ENCODE measurements at regions not wholly inside any gene's neighbourhood (a gene's known extent, or its start where the extent isn't known, plus 50 kb on each side); places are given as distances from the start of the nearest gene placed in this dataset.

DNA sequence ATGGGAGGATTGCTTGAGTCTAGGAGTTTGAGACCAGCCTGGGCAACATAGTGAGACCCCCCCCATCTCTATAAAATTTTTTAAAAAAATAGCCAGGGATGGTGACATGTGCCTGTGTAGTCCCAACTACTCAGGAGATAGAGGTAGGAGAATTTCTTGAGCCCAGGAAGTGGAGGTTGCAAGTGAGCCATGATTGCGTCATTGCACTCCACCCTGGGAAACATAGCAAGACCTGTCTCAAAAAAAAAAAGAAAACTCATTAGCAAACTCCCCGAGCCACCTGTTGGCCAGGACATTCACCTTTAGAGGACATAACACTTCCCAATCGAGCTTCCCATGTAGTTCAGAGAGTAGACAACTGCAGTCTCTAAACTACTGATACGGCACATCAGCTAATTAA, 274.2 kb downstream of the ABCC12 start:
- Histone ChIP-seq H3K27me3 (ENCODE audit: control insufficient read depth, insufficient read depth, low read length) (no peaks in the 10 kb centered on the region), H3K4me3 (ENCODE audit: low read depth in 2 of 2, low read length in 2 of 2) (no peak overlapping the region), H3K36me3 (ENCODE audit: control insufficient read depth, insufficient read depth, low read length) (no peaks in the 10 kb centered on the region), H3K27ac (ENCODE audit: low read length) (no peak overlapping the region), H3K4me1 (ENCODE audit: control insufficient read depth, insufficient read depth, low read length) (no peaks in the 10 kb centered on the region), H3K9me3 (ENCODE audit: control insufficient read depth, insufficient read depth, low read depth, low read length) (no peaks in the 10 kb centered on the region)
- ChIA-PET POLR2A (no interaction called here), CTCF (no interaction called here)
- in situ Hi-C loops (cut with HindIII; ENCODE audit: low pct_unique_long_range_greater_than_20kb, low sequenced_read_pairs) (no loop called here), intact Hi-C loops (cut with micrococcal nuclease; ENCODE audit: unreplicated experiment) (no loop called here)
- DNase-seq (ENCODE audit: low read depth, low spot score) (no peak), ATAC-seq (no peak)
- TF ChIP-seq SIN3A (IDR thresholded peaks at IDR 0.05; ENCODE audit: borderline replicate concordance, insufficient read depth, low read depth, low read length) (no peak), CTCF (IDR thresholded peaks at IDR 0.05) (no peak), TCF7L2 (IDR thresholded peaks at IDR 0.05; ENCODE audit: low read depth, low read length) (no peak), POLR2AphosphoS5 (IDR thresholded peaks at IDR 0.05; ENCODE audit: low read depth, low read length) (no peak)
- TF ChIP-seq, protein P1, sequence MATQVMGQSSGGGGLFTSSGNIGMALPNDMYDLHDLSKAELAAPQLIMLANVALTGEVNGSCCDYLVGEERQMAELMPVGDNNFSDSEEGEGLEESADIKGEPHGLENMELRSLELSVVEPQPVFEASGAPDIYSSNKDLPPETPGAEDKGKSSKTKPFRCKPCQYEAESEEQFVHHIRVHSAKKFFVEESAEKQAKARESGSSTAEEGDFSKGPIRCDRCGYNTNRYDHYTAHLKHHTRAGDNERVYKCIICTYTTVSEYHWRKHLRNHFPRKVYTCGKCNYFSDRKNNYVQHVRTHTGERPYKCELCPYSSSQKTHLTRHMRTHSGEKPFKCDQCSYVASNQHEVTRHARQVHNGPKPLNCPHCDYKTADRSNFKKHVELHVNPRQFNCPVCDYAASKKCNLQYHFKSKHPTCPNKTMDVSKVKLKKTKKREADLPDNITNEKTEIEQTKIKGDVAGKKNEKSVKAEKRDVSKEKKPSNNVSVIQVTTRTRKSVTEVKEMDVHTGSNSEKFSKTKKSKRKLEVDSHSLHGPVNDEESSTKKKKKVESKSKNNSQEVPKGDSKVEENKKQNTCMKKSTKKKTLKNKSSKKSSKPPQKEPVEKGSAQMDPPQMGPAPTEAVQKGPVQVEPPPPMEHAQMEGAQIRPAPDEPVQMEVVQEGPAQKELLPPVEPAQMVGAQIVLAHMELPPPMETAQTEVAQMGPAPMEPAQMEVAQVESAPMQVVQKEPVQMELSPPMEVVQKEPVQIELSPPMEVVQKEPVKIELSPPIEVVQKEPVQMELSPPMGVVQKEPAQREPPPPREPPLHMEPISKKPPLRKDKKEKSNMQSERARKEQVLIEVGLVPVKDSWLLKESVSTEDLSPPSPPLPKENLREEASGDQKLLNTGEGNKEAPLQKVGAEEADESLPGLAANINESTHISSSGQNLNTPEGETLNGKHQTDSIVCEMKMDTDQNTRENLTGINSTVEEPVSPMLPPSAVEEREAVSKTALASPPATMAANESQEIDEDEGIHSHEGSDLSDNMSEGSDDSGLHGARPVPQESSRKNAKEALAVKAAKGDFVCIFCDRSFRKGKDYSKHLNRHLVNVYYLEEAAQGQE (IDR thresholded peaks at IDR 0.05; ENCODE audit: insufficient read depth in 1 of 2, low read depth in 2 of 2, low read length in 1 of 2), result no peak
- BruUV-seq (replicated peaks), result no TSS peak

DNA sequence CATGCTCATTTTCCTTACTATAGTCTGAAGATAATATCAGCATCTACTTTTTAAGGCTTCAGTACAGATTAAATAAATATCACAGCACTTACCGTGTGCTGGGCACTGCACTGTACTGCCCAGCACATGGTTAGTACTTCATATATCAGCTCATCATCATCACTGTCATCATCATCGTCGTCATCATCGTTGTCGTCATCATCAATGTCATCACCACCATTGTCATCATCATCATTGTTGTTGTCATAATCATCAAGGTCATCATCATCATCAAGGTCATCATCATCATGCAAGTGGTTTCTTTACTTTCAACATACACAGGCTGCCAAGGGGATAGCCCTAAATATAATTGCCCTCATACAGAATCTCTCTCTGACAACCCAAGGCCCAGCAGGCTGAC, 275.1 kb downstream of the ABCC12 start:
- DNase-seq (ENCODE audit: low read depth, low spot score) (no peak), ATAC-seq (no peak)
- Histone ChIP-seq H3K4me3 (ENCODE audit: low read depth in 2 of 2, low read length in 2 of 2) (no peak overlapping the region), H3K4me1 (ENCODE audit: control insufficient read depth, insufficient read depth, low read length) (no peaks in the 10 kb centered on the region), H3K9me3 (ENCODE audit: control insufficient read depth, insufficient read depth, low read depth, low read length) (no peaks in the 10 kb centered on the region), H3K27ac (ENCODE audit: low read length) (no peak overlapping the region), H3K27me3 (ENCODE audit: control insufficient read depth, insufficient read depth, low read length) (no peaks in the 10 kb centered on the region), H3K36me3 (ENCODE audit: control insufficient read depth, insufficient read depth, low read length) (no peaks in the 10 kb centered on the region)
- ChIA-PET CTCF (no interaction called here), POLR2A (no interaction called here)
- no TSS peak for BruUV-seq (replicated peaks)
- intact Hi-C loops (cut with micrococcal nuclease; ENCODE audit: unreplicated experiment) (no loop called here), in situ Hi-C loops (cut with HindIII; ENCODE audit: low pct_unique_long_range_greater_than_20kb, low sequenced_read_pairs) (no loop called here)
- TF ChIP-seq, protein P1 (IDR thresholded peaks at IDR 0.05; ENCODE audit: insufficient read depth in 1 of 2, low read depth in 2 of 2, low read length in 1 of 2), result no peak
- no peak for TF ChIP-seq SIN3A (IDR thresholded peaks at IDR 0.05; ENCODE audit: borderline replicate concordance, insufficient read depth, low read depth, low read length)
- TF ChIP-seq TCF7L2 (IDR thresholded peaks at IDR 0.05; ENCODE audit: low read depth, low read length), result no peak
- no peak for TF ChIP-seq CTCF (IDR thresholded peaks at IDR 0.05)
- TF ChIP-seq POLR2AphosphoS5 (IDR thresholded peaks at IDR 0.05; ENCODE audit: low read depth, low read length), result no peak
